ENCODE measurements at regions not wholly inside any gene's neighbourhood (a gene's known extent, or its start where the extent isn't known, plus 50 kb on each side); places are given as distances from the start of the nearest gene placed in this dataset.

DNA sequence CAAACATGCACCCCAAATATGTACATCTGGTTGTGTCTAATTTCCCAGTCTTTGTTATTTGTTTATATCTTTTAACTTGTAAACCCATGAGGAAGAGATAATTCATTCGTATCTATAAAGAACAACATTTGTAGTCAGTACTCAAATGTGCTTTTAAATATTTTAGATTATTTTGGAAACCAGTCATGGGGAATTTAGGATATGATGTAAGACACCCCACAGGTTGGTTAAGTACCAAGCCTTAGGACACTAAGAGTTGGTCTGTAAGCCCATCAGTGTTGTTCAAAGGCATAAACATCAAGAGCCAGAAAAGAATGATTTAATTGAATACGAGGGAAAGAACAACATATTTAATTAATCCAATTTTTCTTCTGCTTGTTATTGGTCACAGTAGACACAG, 421.1 kb upstream of the SEMA3C start:
- DNase-seq (ENCODE audit: low read depth, low spot score), result no peak
- no peak overlapping the region for H3K27ac ChIP-seq (ENCODE audit: insufficient read depth, low read depth, low read length)
- no peaks in the 10 kb centered on the region for H3K4me1 ChIP-seq (ENCODE audit: control insufficient read depth, extremely low read depth, insufficient read depth, low read length)
- no peak overlapping the region for H2AFZ ChIP-seq (ENCODE audit: low read depth, low read length)
- intact Hi-C loops (cut with micrococcal nuclease) (no loop called here), dilution Hi-C loops (cut with MboI; ENCODE audit: extremely low pct_ligation_motif_present, low sequenced_read_pairs) (no loop called here)
- no peaks in the 10 kb centered on the region for H3K36me3 ChIP-seq (ENCODE audit: control insufficient read depth in 2 of 2, extremely low read depth in 1 of 2, insufficient read depth in 2 of 2, low read length in 2 of 2)
- H4K20me1 ChIP-seq (replicated peaks; ENCODE audit: control insufficient read depth, extremely low read depth, insufficient read depth, low read length), result no peaks in the 10 kb centered on the region
- no peaks in the 10 kb centered on the region for H3K79me2 ChIP-seq (ENCODE audit: control insufficient read depth, insufficient read depth, low read length)
- ChIA-PET CTCF (interaction anchor here (0.9 kb wide), 1 partner anchor 8 kb away, joined by 4 read pairs; no protein-coding TSS in a partner anchor), POLR2A (no interaction called here)
- no peak overlapping the region for H3K4me3 ChIP-seq (replicated peaks in 1 of 3; ENCODE audit: insufficient read depth in 1 of 3, low read depth in 1 of 3, low read length in 3 of 3)
- BruUV-seq (replicated peaks), result no TSS peak
- TF ChIP-seq MYC (IDR thresholded peaks at IDR 0.05; ENCODE audit: low read depth, low read length), result no peak
- no peak for TF ChIP-seq GATA2 (IDR thresholded peaks at IDR 0.05; ENCODE audit: insufficient read depth, insufficient read length, low read depth, low read length)
- no peak for TF ChIP-seq POLR2A (IDR thresholded peaks at IDR 0.05; ENCODE audit: low read depth, low read length)
- no peak for TF ChIP-seq FOS (IDR thresholded peaks at IDR 0.05; ENCODE audit: borderline replicate concordance, insufficient read depth, low read length)
- TF ChIP-seq, protein P1, sequence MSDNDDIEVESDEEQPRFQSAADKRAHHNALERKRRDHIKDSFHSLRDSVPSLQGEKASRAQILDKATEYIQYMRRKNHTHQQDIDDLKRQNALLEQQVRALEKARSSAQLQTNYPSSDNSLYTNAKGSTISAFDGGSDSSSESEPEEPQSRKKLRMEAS (IDR thresholded peaks at IDR 0.05; ENCODE audit: insufficient read depth, insufficient read length), result no peak
- TF ChIP-seq EZH2 (IDR thresholded peaks at IDR 0.05; ENCODE audit: borderline replicate concordance, low read depth, low read length, severe bottlenecking), result no peak
- no peak for TF ChIP-seq JUN (IDR thresholded peaks at IDR 0.05; ENCODE audit: borderline replicate concordance, insufficient read depth, insufficient read length, low read depth)
- TF ChIP-seq, protein P2, sequence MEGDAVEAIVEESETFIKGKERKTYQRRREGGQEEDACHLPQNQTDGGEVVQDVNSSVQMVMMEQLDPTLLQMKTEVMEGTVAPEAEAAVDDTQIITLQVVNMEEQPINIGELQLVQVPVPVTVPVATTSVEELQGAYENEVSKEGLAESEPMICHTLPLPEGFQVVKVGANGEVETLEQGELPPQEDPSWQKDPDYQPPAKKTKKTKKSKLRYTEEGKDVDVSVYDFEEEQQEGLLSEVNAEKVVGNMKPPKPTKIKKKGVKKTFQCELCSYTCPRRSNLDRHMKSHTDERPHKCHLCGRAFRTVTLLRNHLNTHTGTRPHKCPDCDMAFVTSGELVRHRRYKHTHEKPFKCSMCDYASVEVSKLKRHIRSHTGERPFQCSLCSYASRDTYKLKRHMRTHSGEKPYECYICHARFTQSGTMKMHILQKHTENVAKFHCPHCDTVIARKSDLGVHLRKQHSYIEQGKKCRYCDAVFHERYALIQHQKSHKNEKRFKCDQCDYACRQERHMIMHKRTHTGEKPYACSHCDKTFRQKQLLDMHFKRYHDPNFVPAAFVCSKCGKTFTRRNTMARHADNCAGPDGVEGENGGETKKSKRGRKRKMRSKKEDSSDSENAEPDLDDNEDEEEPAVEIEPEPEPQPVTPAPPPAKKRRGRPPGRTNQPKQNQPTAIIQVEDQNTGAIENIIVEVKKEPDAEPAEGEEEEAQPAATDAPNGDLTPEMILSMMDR (IDR thresholded peaks at IDR 0.05; ENCODE audit: extremely low read depth in 1 of 2, insufficient read depth in 1 of 2, low read depth in 1 of 2, low read length in 2 of 2), result no peak
- TF ChIP-seq POLR2AphosphoS5 (IDR thresholded peaks at IDR 0.05; ENCODE audit: insufficient read depth, low read depth, low read length), result no peak
- no peaks in the 10 kb centered on the region for H3K9me1 ChIP-seq (replicated peaks; ENCODE audit: control insufficient read depth, extremely low read depth, insufficient read depth, low read length)
- no peak overlapping the region for H3K4me2 ChIP-seq (ENCODE audit: insufficient read depth, low read length)
- H3K9me3 ChIP-seq (replicated peaks; ENCODE audit: control insufficient read depth, insufficient read depth, low read length), result no peaks in the 10 kb centered on the region
- no peak for FAIRE-seq
- H3K9ac ChIP-seq (replicated peaks; ENCODE audit: extremely low read depth, insufficient read depth, low read length), result no peak overlapping the region
- H3K27me3 ChIP-seq (ENCODE audit: control insufficient read depth in 2 of 2, insufficient read depth in 2 of 2, low read length in 2 of 2), result no peaks in the 10 kb centered on the region
